ENCODE measurements at regions not wholly inside any gene's neighbourhood (a gene's known extent, or its start where the extent isn't known, plus 50 kb on each side); places are given as distances from the start of the nearest gene placed in this dataset.

DNA sequence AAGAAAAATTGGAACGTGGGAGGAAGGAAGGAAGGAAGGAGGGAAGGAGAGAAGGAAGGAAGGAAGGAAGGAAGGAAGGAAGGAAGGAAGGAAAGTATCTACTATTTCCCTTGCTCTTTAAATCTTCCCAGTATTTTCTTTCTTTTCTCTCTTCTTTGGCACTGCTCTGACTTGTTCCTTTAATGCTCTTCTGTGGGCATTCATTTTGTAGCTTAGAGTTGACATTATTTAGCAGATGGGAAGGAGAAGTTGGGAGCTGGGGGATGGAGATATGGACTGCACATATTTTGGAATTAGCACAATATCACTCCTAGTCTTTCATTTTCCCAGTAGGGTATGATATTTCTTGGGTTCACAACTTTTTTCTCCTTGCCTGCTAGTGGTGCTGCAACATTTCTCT, 152.2 kb downstream of the TFAP2B start:
- DNase-seq (ENCODE audit: low read depth): no peak
- no peak overlapping the region for H3K4me3 ChIP-seq (ENCODE audit: low read depth, low read length)
- TF ChIP-seq, protein P1, sequence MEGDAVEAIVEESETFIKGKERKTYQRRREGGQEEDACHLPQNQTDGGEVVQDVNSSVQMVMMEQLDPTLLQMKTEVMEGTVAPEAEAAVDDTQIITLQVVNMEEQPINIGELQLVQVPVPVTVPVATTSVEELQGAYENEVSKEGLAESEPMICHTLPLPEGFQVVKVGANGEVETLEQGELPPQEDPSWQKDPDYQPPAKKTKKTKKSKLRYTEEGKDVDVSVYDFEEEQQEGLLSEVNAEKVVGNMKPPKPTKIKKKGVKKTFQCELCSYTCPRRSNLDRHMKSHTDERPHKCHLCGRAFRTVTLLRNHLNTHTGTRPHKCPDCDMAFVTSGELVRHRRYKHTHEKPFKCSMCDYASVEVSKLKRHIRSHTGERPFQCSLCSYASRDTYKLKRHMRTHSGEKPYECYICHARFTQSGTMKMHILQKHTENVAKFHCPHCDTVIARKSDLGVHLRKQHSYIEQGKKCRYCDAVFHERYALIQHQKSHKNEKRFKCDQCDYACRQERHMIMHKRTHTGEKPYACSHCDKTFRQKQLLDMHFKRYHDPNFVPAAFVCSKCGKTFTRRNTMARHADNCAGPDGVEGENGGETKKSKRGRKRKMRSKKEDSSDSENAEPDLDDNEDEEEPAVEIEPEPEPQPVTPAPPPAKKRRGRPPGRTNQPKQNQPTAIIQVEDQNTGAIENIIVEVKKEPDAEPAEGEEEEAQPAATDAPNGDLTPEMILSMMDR (conservative IDR thresholded peaks at IDR 0.05; ENCODE audit: low read depth, low read length): no peak

DNA sequence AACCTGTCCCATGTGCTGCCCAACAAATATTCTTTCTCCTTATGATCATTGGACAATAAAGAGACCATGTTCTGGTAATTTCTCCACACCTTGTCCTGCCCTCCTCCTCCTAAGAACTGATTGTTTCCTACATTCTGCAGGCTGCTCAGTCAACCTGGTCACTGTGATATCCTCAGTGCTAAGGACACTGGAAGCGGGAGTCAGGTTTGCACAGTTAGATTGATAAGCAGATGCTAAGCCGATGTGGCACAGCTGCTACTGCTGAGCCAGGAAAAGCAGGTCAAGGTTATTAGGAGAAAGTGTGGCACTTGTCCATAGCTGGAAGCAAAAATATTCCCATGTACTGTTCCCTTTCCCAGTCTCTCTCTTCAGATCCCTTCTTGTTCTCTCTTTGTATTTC, 154.8 kb downstream of the TFAP2B start:
- no peak for DNase-seq (ENCODE audit: low read depth)
- TF ChIP-seq, protein P1 (conservative IDR thresholded peaks at IDR 0.05; ENCODE audit: low read depth, low read length): no peak
- H3K4me3 ChIP-seq (ENCODE audit: low read depth, low read length): no peak overlapping the region

DNA sequence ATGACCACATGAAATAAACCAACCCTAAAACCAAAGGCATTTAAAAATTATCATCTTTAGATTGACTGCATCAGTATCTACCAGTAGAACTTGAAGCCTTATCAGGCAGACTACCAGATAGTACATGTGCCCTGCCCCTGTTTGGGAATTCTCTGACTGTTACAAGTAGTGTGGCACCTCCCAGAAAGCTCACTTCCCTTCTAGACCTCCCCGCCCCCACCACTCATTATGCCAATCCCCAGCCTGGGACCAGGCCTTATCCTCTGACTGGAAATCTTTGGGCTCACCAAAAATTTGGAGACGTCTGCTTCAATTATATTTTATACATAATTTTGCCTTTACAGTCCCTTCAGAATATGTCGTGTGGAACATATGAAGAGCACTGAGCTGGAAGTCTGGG, 155.6 kb downstream of the TFAP2B start:
- TF ChIP-seq, protein P1 (conservative IDR thresholded peaks at IDR 0.05; ENCODE audit: low read depth, low read length): no peak
- H3K4me3 ChIP-seq (ENCODE audit: low read depth, low read length): no peak overlapping the region
- DNase-seq (ENCODE audit: low read depth): no peak

DNA sequence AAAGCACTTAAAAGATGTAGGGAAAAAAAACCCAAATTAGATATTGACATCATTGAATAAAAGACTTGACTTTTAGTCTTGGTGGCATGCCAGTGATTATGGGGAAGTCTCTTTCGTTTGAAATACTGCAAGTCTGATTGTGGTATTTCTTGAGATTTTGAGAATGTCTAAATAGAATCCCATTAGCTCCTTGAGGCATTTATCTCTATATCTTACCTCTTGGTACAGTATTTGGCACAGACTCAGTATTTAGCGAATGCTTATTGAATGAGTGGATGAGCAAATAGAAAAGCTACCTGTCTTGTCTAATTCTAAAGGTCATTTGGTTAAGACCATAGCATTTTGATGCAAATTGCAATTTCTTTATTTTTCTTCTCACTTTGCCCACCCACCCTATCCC, 156.5 kb downstream of the TFAP2B start:
- no peak overlapping the region for H3K4me3 ChIP-seq (ENCODE audit: low read depth, low read length)
- TF ChIP-seq, protein P1 (conservative IDR thresholded peaks at IDR 0.05; ENCODE audit: low read depth, low read length): no peak
- DNase-seq (ENCODE audit: low read depth): no peak

DNA sequence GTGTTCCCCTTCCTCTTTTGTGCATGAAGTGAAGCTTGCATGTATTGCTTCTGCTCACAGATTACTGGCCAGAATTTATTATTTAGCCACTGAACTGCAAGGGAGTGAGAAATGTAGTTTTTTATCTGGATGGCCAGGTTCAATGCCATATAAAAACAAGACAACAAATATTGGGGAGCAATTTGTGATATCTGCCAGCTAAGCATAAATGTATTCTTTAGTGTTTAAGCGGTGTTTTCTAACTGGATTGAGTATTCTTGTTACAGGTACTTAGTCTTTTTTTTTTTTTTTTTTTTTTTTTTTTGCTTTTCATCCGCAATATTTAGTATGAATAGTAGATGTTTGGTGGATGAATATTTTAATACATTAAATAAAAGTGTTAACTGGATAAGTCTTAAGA, 158.2 kb downstream of the TFAP2B start:
- DNase-seq (ENCODE audit: low read depth): no peak
- TF ChIP-seq, protein P1 (conservative IDR thresholded peaks at IDR 0.05; ENCODE audit: low read depth, low read length): no peak
- H3K4me3 ChIP-seq (ENCODE audit: low read depth, low read length): no peak overlapping the region

DNA sequence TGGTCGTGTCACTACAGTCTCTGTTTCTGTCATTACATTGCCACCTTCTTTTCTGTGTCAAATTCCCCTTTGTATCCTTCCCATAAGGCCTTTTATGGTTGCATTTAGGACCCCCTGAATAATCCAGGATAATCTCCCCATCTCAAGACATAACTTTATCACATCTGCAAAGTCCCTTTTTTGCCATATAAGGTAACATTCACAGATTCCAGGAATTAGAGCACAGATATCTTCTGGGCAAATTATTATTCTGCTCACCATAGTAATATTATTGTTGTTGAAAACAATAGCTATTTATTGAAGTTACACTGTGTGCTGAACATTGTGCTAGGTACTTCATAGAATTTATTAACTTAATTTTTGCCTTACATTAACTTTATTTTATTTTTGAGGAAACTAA, 159.1 kb downstream of the TFAP2B start:
- TF ChIP-seq, protein P1 (conservative IDR thresholded peaks at IDR 0.05; ENCODE audit: low read depth, low read length): no peak
- H3K4me3 ChIP-seq (ENCODE audit: low read depth, low read length): no peak overlapping the region
- DNase-seq (ENCODE audit: low read depth): no peak

DNA sequence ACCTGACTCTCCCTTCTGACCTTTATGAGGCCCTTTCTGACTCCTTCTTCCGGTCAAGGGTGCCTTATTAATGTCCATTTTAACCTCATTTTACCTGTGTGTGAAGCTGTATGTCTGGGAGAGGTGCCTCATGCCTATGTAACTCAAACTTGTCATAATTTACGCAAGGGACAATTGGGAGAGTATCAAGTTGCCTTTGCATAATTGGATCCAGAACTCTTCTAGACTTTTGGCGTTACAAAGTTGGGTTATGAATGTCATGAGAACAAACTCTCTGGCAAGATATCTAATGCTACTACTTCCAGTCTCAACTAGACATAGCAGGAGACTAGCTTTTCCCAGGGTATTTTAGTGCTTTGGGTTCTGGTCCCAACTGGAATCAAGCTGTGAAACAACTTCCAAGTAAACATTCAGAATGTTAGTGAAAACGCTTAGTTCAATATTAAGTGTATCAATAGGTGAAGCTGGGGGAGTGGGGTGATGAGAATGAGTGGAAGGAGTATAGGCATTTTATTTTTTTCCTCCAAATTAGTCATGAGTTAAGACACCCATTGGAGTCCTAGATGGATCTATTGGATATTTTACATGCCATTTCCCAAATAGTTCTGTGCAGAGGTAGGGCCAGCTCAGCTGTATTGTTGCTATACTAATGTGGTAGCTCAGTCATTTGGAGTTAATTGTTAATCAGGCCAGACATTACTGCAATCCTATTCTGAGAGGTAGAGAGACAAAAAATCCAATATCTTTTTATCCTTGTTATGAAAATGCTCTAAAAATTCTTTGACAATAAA, 159.9 kb downstream of the TFAP2B start:
- H3K4me3 ChIP-seq (ENCODE audit: low read depth, low read length): no peak overlapping the region
- TF ChIP-seq, protein P1 (conservative IDR thresholded peaks at IDR 0.05; ENCODE audit: low read depth, low read length): no peak
- DNase-seq (ENCODE audit: low read depth): no peak

Data from choroid plexus epithelial cell (primary cell).